ENCODE measurements at regions not wholly inside any gene's neighbourhood (a gene's known extent, or its start where the extent isn't known, plus 50 kb on each side); places are given as distances from the start of the nearest gene placed in this dataset.
"Not testable (repeated sequence)": the region's sequence is repeated elsewhere in the genome, so short reads cannot be mapped to it uniquely, and the experiment has no call there.

- DNase-seq, result not testable (repeated sequence)
Measured at GRCh38 chr21:9746311-9746710, 775.1 kb upstream of the TPTE start.

GRCh38 chr21:9746831-9747606, 774.4 kb upstream of the TPTE start:
- DNase-seq, result not testable (repeated sequence)

GRCh38 chr21:9747870-9748269, 773.5 kb upstream of the TPTE start:
- not testable (repeated sequence) for DNase-seq

- not testable (repeated sequence) for DNase-seq
Measured at GRCh38 chr21:9748451-9748850, 772.9 kb upstream of the TPTE start.

GRCh38 chr21:9749741-9750230, 771.6 kb upstream of the TPTE start:
- not testable (repeated sequence) for DNase-seq

GRCh38 chr21:9750341-9751086, 770.9 kb upstream of the TPTE start:
- DNase-seq, result no peak

GRCh38 chr21:9751087-9751585, 770.2 kb upstream of the TPTE start:
- DNase-seq, result not testable (repeated sequence)

GRCh38 chr21:9752028-9752427, 769.4 kb upstream of the TPTE start:
- DNase-seq, result not testable (repeated sequence)

- DNase-seq, result not testable (repeated sequence)
Measured at GRCh38 chr21:9753441-9753840, 767.9 kb upstream of the TPTE start.

GRCh38 chr21:9753943-9754342, 767.4 kb upstream of the TPTE start:
- DNase-seq, result no peak

GRCh38 chr21:9754434-9754833, 766.9 kb upstream of the TPTE start:
- DNase-seq, result not testable (repeated sequence)

GRCh38 chr21:9755611-9756010, 765.8 kb upstream of the TPTE start:
- no peak for DNase-seq

GRCh38 chr21:9756677-9757076, 764.7 kb upstream of the TPTE start:
- no peak for DNase-seq

- not testable (repeated sequence) for DNase-seq
Measured at GRCh38 chr21:9757118-9757517, 764.3 kb upstream of the TPTE start.

- DNase-seq, result not testable (repeated sequence)
Measured at GRCh38 chr21:9757572-9757971, 763.8 kb upstream of the TPTE start.

GRCh38 chr21:9758141-9758540, 763.2 kb upstream of the TPTE start:
- DNase-seq, result no peak

- DNase-seq, result no peak
Measured at GRCh38 chr21:9758888-9759287, 762.5 kb upstream of the TPTE start.

GRCh38 chr21:9759972-9760371, 761.4 kb upstream of the TPTE start:
- no peak for DNase-seq

- DNase-seq, result no peak
Measured at GRCh38 chr21:9760398-9761074, 760.8 kb upstream of the TPTE start.

- DNase-seq, result no peak
Measured at GRCh38 chr21:9763306-9763705, 758.1 kb upstream of the TPTE start.

- no peak for DNase-seq
Measured at GRCh38 chr21:9763807-9764206, 757.6 kb upstream of the TPTE start.

- DNase-seq, result not testable (repeated sequence)
Measured at GRCh38 chr21:9764294-9764693, 757.1 kb upstream of the TPTE start.

GRCh38 chr21:9765538-9765937, 755.8 kb upstream of the TPTE start:
- not testable (repeated sequence) for DNase-seq

All from NCI-H748 treated with DMSO at 0.1 percent for 48 hours (cell line).